ENCODE measurements at regions not wholly inside any gene's neighbourhood (a gene's known extent, or its start where the extent isn't known, plus 50 kb on each side); places are given as distances from the start of the nearest gene placed in this dataset.

DNA sequence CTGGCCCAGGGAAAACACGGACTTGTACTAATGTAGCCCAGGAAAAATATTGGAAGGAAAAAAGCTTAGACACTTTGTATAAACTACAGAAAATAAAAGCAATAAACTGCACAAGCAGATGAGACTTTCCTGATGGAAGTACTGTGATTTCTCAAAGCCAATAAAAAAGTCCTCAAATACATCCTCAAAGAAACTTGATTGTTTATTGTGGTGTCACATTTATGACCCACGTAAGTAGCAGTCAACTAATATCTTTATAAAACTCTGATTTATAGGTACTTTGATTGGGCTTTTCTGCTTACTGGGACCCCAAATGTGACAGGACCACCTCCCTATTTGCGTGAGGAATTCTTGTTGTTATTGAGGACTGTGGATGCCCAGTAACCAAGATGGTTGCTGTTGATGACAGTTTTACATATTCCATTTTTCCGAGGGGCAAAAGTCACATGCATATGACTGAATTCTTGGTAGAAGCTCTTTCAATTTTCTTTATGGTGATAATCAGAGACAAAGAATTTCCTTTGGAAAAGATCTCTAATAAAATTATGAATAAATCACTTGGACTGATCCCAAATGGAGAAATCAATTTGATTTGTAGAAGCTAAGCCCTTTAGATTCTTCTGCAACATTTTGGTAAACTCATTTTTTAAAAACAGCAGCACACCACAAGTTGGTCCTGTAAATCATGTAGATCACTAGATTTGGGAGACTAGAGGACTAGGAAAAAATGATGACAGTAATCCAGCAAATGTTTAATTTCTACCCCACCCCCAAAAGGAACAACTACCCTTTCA lies 159.0 kb upstream of the TSC22D2 start:
- H3K27ac ChIP-seq = no peak overlapping the region
- TF ChIP-seq, protein P1, sequence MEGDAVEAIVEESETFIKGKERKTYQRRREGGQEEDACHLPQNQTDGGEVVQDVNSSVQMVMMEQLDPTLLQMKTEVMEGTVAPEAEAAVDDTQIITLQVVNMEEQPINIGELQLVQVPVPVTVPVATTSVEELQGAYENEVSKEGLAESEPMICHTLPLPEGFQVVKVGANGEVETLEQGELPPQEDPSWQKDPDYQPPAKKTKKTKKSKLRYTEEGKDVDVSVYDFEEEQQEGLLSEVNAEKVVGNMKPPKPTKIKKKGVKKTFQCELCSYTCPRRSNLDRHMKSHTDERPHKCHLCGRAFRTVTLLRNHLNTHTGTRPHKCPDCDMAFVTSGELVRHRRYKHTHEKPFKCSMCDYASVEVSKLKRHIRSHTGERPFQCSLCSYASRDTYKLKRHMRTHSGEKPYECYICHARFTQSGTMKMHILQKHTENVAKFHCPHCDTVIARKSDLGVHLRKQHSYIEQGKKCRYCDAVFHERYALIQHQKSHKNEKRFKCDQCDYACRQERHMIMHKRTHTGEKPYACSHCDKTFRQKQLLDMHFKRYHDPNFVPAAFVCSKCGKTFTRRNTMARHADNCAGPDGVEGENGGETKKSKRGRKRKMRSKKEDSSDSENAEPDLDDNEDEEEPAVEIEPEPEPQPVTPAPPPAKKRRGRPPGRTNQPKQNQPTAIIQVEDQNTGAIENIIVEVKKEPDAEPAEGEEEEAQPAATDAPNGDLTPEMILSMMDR (conservative IDR thresholded peaks at IDR 0.05) = no peak
- TF ChIP-seq ZFX (IDR thresholded peaks at IDR 0.05) = no peak

DNA sequence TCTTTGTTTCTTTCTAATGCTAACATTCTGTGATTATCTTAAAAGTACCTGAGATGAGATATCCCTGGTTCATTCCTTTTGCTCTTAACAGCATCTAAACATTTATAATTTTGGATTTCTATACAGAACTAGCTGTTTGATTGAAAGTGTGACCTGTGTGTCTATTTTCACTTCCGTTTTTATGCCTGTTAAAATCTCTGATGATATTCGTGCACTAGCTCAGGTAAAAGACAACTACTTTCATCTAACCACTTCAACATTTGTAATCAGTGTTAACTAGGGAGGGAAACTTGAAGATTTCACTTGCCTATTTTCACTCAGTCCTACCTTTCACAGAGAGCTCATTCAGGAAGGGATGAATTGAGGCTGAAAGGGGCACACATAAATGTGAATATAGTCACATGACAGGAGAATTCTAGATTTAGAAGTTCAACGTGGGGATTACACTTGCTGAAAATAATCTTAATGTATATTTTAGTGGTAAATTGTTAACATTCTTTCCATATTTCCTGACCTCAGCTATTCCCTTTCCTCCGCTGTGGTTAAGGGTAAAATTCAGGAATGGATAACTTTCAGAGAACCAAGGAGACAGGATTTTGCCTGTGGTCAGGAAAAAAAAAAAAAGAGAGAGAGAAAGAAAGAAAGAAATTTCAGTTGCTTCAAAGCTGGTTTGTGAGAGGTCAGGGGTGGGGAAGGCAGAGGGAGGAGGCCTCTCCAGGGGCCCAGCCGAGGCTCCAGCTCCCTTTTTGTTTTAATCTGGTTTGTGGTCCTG lies 159.8 kb upstream of the TSC22D2 start:
- TF ChIP-seq, protein P1 (conservative IDR thresholded peaks at IDR 0.05) = no peak
- TF ChIP-seq ZFX (IDR thresholded peaks at IDR 0.05) = no peak
- no peak overlapping the region for H3K27ac ChIP-seq

DNA sequence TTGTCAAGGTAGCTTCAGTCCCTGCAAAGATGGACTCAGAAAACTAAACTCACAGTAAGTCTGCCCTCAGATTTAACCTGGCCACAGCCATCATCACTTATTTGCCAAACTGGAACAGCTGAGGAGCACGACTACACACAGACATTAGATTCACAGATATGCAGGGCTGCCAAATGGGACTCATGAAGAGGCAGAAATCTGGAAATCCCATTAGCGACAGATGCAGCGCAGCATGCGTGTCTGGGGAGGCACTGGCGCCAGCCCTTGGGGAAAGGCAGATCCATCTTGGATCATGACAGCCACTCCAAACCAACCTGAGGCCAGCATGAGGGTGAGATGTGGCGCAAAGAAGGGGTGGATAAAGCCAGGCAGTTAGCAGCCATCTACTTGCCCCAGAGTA lies 160.7 kb upstream of the TSC22D2 start:
- TF ChIP-seq ZFX (IDR thresholded peaks at IDR 0.05) = no peak
- TF ChIP-seq, protein P1 (conservative IDR thresholded peaks at IDR 0.05) = no peak
- no peak overlapping the region for H3K27ac ChIP-seq

DNA sequence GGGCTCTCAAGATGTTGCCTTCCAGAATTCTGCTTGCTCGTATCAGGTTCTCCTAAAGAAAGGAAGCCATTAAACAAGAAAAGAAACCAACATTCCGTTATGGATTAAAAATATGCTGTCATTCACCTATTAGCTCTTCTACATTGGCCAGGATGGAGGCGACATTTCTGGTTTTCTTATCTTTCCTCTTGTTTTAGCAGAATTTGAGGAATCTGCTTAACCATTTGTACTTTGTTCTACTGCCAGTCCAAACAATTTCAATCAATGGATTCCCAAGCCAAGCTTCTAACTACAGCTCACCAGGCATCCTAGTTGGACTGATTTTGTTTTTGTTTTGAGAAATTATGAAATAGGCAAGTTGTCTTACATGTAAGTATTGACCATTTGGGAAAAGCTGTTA lies 164.6 kb upstream of the TSC22D2 start:
- H3K27ac ChIP-seq = no peak overlapping the region

DNA sequence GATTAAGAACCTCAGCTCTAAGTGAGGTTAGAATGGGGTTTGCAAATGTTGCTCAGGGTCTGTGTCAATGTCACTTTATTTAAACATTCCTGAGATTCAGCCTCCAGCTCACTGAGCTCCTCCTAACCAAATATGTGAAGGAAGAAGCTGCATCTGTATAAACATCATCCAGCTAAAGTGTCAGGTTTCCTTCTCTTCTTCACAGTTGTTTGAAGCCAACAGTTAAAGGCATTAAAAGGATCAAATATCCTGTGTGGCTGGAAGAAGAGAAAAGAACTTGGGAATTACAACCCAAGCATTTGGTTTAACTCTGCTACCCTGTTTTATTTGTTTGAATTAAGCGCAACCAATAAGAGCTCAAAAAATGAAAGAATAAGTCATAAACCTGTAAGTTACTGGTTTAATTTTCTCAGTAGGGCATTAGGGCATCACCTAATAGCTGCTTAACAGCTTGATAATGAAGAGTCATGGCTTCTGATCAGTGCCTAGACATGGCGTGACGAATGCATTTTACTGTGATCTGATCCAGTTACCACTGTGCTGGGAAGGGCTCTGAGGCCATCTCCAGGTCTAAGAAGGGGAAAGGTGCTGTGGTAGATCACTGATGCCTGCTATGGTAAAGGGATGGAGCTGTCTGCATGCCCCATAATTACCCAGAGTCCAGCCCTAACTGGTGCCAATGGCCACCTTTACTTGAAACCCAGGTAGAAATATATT lies 165.7 kb upstream of the TSC22D2 start:
- H3K27ac ChIP-seq = no peak overlapping the region
- TF ChIP-seq, protein P1 (conservative IDR thresholded peaks at IDR 0.05) = no peak
- no peak for TF ChIP-seq ZFX (IDR thresholded peaks at IDR 0.05)

More for the DNA sequence above, 164.6 kb upstream of the TSC22D2 start:
- TF ChIP-seq, protein P1 (conservative IDR thresholded peaks at IDR 0.05) = no peak
- TF ChIP-seq ZFX (IDR thresholded peaks at IDR 0.05) = no peak

DNA sequence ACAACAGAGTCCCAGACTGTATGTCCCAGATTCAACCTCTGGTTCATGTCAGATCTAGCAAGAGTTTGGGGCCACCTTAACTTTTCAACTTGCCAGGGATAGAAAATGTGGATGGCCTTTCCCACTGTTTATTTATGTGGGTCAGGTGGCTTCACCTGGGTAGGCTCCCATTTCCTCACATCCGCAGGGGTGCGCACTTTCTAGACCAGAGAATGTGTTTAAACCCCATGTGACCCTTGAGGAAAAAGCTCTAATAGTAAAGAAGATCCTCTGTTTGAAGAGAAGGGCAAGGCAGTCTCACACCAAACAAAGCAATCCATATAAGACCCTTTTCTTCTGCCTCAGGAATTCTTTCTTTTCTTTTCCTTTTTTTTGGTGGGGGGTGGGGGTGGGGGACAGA lies 167.2 kb upstream of the TSC22D2 start:
- H3K27ac ChIP-seq = no peak overlapping the region

More for the DNA sequence above, 167.2 kb upstream of the TSC22D2 start:
- no peak for TF ChIP-seq ZFX (IDR thresholded peaks at IDR 0.05)
- TF ChIP-seq, protein P1 (conservative IDR thresholded peaks at IDR 0.05) = no peak

Measured in C4-2B (cell line).